ENCODE measurements at regions not wholly inside any gene's neighbourhood (a gene's known extent, or its start where the extent isn't known, plus 50 kb on each side); places are given as distances from the start of the nearest gene placed in this dataset.

DNA sequence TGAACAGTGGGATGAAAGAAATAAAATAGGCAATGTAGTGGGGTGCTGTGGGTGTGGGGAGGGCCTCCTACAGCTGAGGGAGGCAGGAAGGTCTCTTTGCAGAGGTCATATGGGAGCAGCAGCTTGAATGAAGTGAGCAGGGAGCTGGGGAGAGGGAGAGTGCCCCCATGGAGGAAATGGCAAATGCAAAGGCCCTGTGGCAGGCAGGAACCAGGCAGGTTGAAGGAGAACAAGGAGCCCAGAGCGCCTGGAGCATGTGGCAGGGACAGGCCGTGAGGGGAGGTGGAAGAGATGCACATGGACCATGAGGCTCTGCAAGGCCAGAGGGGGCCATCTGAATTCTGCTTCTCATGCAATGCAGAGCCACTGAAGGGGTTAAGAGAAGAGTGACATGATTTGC is 191.8 kb downstream of the URI1 start:
- TF ChIP-seq POLR2A (IDR thresholded peaks at IDR 0.05) = no peak
- TF ChIP-seq CTCF (IDR thresholded peaks at IDR 0.05) = no peak
